Medulla oblongata (tissue), 1 donor: ENCODE measurements at regions not wholly inside any gene's neighbourhood (a gene's known extent, or its start where the extent isn't known, plus 50 kb on each side); places are given as distances from the start of the nearest gene placed in this dataset.

Experiments used
- DNase-seq: peaks from one replicate; pipeline ENCODE4 v3.0.0-alpha.2; 2015; ENCODE audit errors: extremely low spot score

GRCh38 chr2:211228559-211228958 lies 672.2 kb downstream of the CPS1 start:
- DNase-seq = no peak

- DNase-seq = no peak
Measured at GRCh38 chr2:211237586-211238275, 681.3 kb downstream of the CPS1 start.

GRCh38 chr2:211241891-211242290 lies 685.5 kb downstream of the CPS1 start:
- DNase-seq = no peak

DNA sequence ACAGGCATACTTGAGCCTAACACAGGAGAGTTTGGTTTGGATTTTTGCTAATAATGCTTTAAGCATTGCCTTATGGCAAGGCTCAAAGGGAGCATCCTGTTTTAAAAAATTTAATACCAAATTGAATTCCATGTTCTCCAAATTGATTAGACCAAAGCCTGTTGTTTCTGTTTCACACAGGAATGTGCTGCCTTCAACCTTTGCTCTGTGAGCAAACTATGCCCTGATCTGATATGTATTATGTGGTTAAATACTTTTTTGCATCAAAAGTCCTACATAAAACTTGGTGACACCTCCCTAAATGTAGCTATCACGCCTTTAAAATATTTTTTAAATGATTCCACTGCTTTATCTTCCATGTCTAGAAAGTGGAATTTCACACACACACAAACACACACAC lies 691.4 kb downstream of the CPS1 start:
- no peak for DNase-seq

DNA sequence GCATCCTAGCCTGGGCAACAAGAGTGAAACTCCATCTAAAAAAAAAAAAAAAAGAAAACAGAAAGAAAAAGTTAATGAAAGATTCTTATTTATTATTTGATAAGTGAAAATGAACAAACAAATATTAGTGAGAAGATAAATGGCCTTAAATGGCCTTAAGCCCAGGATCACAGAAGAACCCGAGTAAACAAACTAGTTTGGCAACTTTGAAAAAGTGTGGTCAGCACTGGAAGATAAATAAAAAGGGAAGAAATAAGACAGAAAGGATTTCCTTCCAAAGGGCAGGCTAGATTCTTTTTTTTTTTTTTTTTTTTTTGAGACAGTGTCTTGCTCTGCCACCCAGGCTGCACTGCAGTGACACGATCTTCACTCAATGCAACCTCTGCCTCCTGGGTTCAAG lies 692.4 kb downstream of the CPS1 start:
- no peak for DNase-seq

GRCh38 chr2:211251016-211251415 lies 694.6 kb downstream of the CPS1 start:
- no peak for DNase-seq

GRCh38 chr2:211258646-211259335 lies 702.4 kb downstream of the CPS1 start:
- no peak for DNase-seq

DNA sequence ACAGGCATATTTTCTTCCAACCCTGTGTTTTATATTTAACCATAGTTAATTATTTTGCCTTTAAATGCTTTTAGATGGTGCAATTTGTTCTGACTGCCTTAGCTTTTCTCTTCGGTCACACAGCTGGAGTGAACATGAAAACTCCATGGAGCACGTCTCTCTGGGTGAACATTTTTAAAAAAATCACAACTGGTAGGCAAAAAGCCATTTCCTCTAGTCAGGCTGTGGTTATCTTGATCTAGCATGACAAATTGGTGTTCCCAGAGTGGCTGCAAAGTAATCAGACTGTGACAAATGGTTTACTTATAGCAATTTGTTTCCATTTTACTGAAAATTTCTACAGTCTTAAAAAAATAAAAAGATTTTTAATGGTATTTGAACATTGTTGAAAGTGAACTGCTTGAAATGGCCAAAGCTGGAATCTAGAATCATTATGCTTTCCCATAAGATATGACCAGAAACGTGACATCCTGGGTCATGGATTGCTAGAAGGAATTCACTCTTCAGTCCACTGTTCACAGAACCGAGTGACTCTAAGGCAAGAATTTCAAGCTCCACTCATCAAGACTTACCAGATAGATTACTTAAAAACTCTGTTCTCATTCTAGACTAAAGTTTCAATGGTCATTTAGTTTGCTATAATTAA lies 703.6 kb downstream of the CPS1 start:
- no peak for DNase-seq

DNA sequence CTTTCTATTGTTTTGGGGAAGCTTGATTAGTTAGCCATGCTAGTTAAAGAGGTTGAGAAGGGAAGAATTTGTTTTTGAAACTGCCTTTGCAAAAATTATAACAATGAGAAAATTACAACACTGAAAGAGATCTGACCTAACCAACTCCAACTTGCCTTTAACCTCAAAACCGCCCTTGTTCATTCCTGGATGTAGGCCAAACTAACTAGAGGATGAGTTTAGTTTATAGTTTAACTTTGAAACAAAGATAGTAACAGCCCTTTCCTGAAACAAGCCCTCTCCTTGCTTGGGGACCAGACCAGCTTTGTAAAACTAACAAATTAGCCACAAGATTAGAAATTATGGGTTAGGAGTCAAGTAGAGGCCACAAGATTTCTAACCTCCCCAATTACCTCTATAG lies 713.9 kb downstream of the CPS1 start:
- DNase-seq = no peak

GRCh38 chr2:211281430-211282073 lies 725.2 kb downstream of the CPS1 start:
- DNase-seq = no peak

GRCh38 chr2:211302676-211303075 lies 746.3 kb downstream of the CPS1 start:
- no peak for DNase-seq

DNA sequence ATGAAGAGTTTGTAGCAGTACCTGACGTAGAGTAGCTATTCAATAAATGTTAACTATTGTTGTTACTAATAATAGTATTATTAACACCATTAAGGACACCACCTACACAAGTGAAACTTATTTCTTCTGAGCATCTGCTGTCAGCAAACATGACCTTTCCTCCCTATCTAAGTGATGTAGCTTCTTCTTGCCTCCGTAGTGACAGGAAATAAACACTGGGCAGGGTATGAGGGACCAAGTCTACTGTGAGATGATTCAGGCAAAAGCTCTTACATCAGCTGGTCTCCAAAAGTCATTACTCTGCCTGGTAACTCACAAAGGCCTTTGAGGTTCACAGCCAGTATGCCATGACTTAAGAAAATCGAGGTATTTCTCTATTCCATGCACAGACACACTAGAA lies 750.5 kb downstream of the CPS1 start:
- DNase-seq = no peak
